Endodermal cell (in vitro differentiated cells): ENCODE measurements at regions not wholly inside any gene's neighbourhood (a gene's known extent, or its start where the extent isn't known, plus 50 kb on each side); places are given as distances from the start of the nearest gene placed in this dataset.

Experiments
- DNase-seq: peaks from one replicate; pipeline ENCODE4 v3.0.0-alpha.2; 2017
- H3K27ac ChIP-seq: 2 replicates; pipeline ENCODE4 v1.5.1; 2013; ENCODE audit warnings: mild to moderate bottlenecking, low read depth, low read length, moderate library complexity
- H3K27me3 ChIP-seq: 2 replicates; pipeline ENCODE4 v1.6.1; 2013; ENCODE audit warnings: mild to moderate bottlenecking, low read length, moderate library complexity; ENCODE audit not compliant: insufficient read depth, control insufficient read depth, poor library complexity, severe bottlenecking
- H3K36me3 ChIP-seq: 2 replicates; pipeline ENCODE4 v1.7.0; 2013; ENCODE audit warnings: mild to moderate bottlenecking, low read length, moderate library complexity; ENCODE audit not compliant: control insufficient read depth, insufficient read depth
- H3K4me1 ChIP-seq: one replicate; pipeline ENCODE4 v1.7.0; 2013; ENCODE audit warnings: low read length; ENCODE audit not compliant: control insufficient read depth, insufficient read depth
- H3K4me3 ChIP-seq: 2 replicates; pipeline ENCODE4 v1.5.1; 2013; ENCODE audit warnings: mild to moderate bottlenecking, low read length, moderate library complexity
- H3K9ac ChIP-seq: 2 replicates; pipeline ENCODE4 v1.6.1; 2013; ENCODE audit warnings: mild to moderate bottlenecking, low read length, moderate library complexity; ENCODE audit not compliant: poor library complexity, severe bottlenecking; ENCODE audit errors: extremely low read depth
- H3K9me3 ChIP-seq: 2 replicates; pipeline ENCODE4 v1.6.1; 2013; ENCODE audit warnings: mild to moderate bottlenecking, low read length, moderate library complexity; ENCODE audit not compliant: control insufficient read depth
- H3K27ac Mint-ChIP-seq: 2 replicates; pipeline ENCODE4 v1.8.0; 2020; ENCODE audit warnings: mixed read lengths
- H3K27me3 Mint-ChIP-seq: 2 replicates; pipeline ENCODE4 v1.8.0; 2021; ENCODE audit warnings: mild to moderate bottlenecking, mixed read lengths; ENCODE audit not compliant: insufficient read depth
- H3K36me3 Mint-ChIP-seq: 2 replicates; pipeline ENCODE4 v1.8.0; 2020; ENCODE audit warnings: low read depth, mixed read lengths
- H3K4me1 Mint-ChIP-seq: 2 replicates; pipeline ENCODE4 v1.8.0; 2020; ENCODE audit warnings: mixed read lengths
- H3K4me3 Mint-ChIP-seq: 2 replicates; pipeline ENCODE4 v1.8.0; 2020; ENCODE audit warnings: mild to moderate bottlenecking, moderate library complexity, mixed read lengths
- H3K9me3 Mint-ChIP-seq: 2 replicates; pipeline ENCODE4 v1.8.0; 2020; ENCODE audit warnings: mild to moderate bottlenecking, mixed read lengths
- CTCF ChIP-seq: fragments of 200-600 bp; sonication (generic); conservative IDR thresholded peaks from 2 replicates; pipeline ENCODE4 v1.5.0; 2021; ENCODE audit warnings: antibody characterized with exemption, mild to moderate bottlenecking
- WGBS, 2 experiments: methylation state at CpG; one replicate each; pipeline versions ENCODE4 v1.1.5 to v1.1.7; 2013; ENCODE audit warnings: missing lambda C conversion rate in 2 of 2, mixed read lengths in 1 of 2; ENCODE audit not compliant: insufficient coverage in 1 of 2, insufficient read length in 1 of 2; 5-methylcytosine and 5-hydroxymethylcytosine counted together

GRCh38 chr1:95311762-95312161, 77.8 kb downstream of the RWDD3 start:
- no peak for DNase-seq
- Mint-ChIP-seq H3K27ac (no peak overlapping the region), H3K4me3 (no peak overlapping the region), H3K36me3 (no peaks in the 10 kb centered on the region), H3K9me3 (no peaks in the 10 kb centered on the region), H3K27me3 (no peaks in the 10 kb centered on the region), H3K4me1 (peaks cover 31% of the 10 kb centered on the region)
- no peaks in the 10 kb centered on the region for H3K27me3 ChIP-seq
- TF ChIP-seq CTCF, result no peak
- H3K36me3 ChIP-seq, result no peaks in the 10 kb centered on the region
- 95% methylated on average over 2 of the region's 2 CpGs; no CpG with 5 or more reads in 1 of the 2 experiments for WGBS, 2 experiments
- no peak overlapping the region for H3K9ac ChIP-seq
- H3K9me3 ChIP-seq, result no peaks in the 10 kb centered on the region
- H3K27ac ChIP-seq, result no peak overlapping the region
- peaks cover 4% of the 10 kb centered on the region for H3K4me1 ChIP-seq
- no peak overlapping the region for H3K4me3 ChIP-seq

- no peak overlapping the region for H3K4me3 Mint-ChIP-seq
- Histone ChIP-seq H3K27me3 (no peaks in the 10 kb centered on the region), H3K4me1 (peaks cover 4% of the 10 kb centered on the region), H3K27ac (no peak overlapping the region), H3K9ac (no peak overlapping the region), H3K9me3 (no peaks in the 10 kb centered on the region), H3K4me3 (no peak overlapping the region), H3K36me3 (no peaks in the 10 kb centered on the region)
- H3K4me1 Mint-ChIP-seq, result peaks cover 28% of the 10 kb centered on the region
- no peak overlapping the region for H3K27ac Mint-ChIP-seq
- WGBS, 2 experiments, result 89 to 100% methylated on average over 1 of the region's 2 CpGs
- no peak for DNase-seq
- H3K27me3 Mint-ChIP-seq, result no peaks in the 10 kb centered on the region
- no peak for TF ChIP-seq CTCF
- H3K36me3 Mint-ChIP-seq, result no peaks in the 10 kb centered on the region
- no peaks in the 10 kb centered on the region for H3K9me3 Mint-ChIP-seq
These were observed 78.2 kb downstream of the RWDD3 start for GRCh38 chr1:95312181-95312580.

- no peak for TF ChIP-seq CTCF
- Histone ChIP-seq H3K36me3 (no peaks in the 10 kb centered on the region), H3K27ac (no peak overlapping the region), H3K4me1 (peaks cover under 1% of the 10 kb centered on the region), H3K9me3 (no peaks in the 10 kb centered on the region), H3K9ac (no peak overlapping the region), H3K4me3 (no peak overlapping the region), H3K27me3 (no peaks in the 10 kb centered on the region)
- H3K27ac Mint-ChIP-seq, result no peak overlapping the region
- no peaks in the 10 kb centered on the region for H3K36me3 Mint-ChIP-seq
- H3K4me3 Mint-ChIP-seq, result no peak overlapping the region
- DNase-seq, result no peak
- peaks cover 2% of the 10 kb centered on the region for H3K27me3 Mint-ChIP-seq
- 93% methylated on average over 3 of the region's 3 CpGs; no CpG with 5 or more reads in 1 of the 2 experiments for WGBS, 2 experiments
- H3K9me3 Mint-ChIP-seq, result no peaks in the 10 kb centered on the region
- peaks cover 15% of the 10 kb centered on the region for H3K4me1 Mint-ChIP-seq
These were observed 79.5 kb downstream of the RWDD3 start for GRCh38 chr1:95313527-95313926.
